ENCODE measurements at regions not wholly inside any gene's neighbourhood (a gene's known extent, or its start where the extent isn't known, plus 50 kb on each side); places are given as distances from the start of the nearest gene placed in this dataset.
A peak's percentile ranks its signal among the peaks of the same experiment; 100 is the strongest.

DNA sequence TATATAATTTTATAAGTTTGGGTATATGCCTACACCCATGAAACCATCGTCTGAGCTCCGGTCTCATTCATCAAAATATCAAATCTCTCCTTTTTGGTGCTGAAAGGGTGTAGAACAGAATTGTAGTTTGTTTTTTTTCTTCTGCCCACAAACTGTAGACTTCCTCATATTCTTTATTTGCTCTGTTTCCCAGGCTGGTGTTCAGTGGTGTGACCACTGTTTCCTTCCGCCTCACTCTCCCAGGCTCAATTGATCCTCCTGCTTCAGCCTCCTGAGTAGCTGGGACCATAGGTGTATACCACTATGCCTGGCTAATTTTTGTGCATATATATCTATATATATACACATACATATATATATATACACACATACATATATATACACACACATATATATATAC is 139.6 kb upstream of the HCRTR2 start:
- no peak for TF ChIP-seq EZH2 (IDR thresholded peaks at IDR 0.05; ENCODE audit: borderline replicate concordance, low read depth, low read length, severe bottlenecking)
- TF ChIP-seq, protein P1, sequence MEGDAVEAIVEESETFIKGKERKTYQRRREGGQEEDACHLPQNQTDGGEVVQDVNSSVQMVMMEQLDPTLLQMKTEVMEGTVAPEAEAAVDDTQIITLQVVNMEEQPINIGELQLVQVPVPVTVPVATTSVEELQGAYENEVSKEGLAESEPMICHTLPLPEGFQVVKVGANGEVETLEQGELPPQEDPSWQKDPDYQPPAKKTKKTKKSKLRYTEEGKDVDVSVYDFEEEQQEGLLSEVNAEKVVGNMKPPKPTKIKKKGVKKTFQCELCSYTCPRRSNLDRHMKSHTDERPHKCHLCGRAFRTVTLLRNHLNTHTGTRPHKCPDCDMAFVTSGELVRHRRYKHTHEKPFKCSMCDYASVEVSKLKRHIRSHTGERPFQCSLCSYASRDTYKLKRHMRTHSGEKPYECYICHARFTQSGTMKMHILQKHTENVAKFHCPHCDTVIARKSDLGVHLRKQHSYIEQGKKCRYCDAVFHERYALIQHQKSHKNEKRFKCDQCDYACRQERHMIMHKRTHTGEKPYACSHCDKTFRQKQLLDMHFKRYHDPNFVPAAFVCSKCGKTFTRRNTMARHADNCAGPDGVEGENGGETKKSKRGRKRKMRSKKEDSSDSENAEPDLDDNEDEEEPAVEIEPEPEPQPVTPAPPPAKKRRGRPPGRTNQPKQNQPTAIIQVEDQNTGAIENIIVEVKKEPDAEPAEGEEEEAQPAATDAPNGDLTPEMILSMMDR (IDR thresholded peaks at IDR 0.05; ENCODE audit: borderline replicate concordance, extremely low read depth, low read length, poor library complexity, severe bottlenecking) = no peak

GRCh38 chr6:55040102-55040848 is 134.0 kb upstream of the HCRTR2 start:
- no peaks in the 10 kb centered on the region for H3K79me2 ChIP-seq (ENCODE audit: insufficient read depth, low read length)

More for the DNA sequence above, 139.6 kb upstream of the HCRTR2 start:
- H3K79me2 ChIP-seq (ENCODE audit: insufficient read depth, low read length) = no peaks in the 10 kb centered on the region
- H3K4me3 ChIP-seq (ENCODE audit: low read depth in 1 of 2, low read length in 2 of 2) = no peak overlapping the region
- no peaks in the 10 kb centered on the region for H3K36me3 ChIP-seq (ENCODE audit: insufficient read depth, low read length)
- no peaks in the 10 kb centered on the region for H3K4me1 ChIP-seq (ENCODE audit: insufficient read depth, low read length)
- H3K27ac ChIP-seq (ENCODE audit: low read length) = no peak overlapping the region
- H4K20me1 ChIP-seq (ENCODE audit: insufficient read depth, low read length) = no peaks in the 10 kb centered on the region
- no peaks in the 10 kb centered on the region for H3K27me3 ChIP-seq (ENCODE audit: insufficient read depth, low read length, poor library complexity)
- H3K9ac ChIP-seq (ENCODE audit: low read depth, low read length) = no peak overlapping the region
- peak; percentile 35 for DNase-seq
- no peak overlapping the region for H2AFZ ChIP-seq (ENCODE audit: low read depth, low read length)
- ATAC-seq (ENCODE audit: insufficient read depth, low read depth) = peak; percentile 72
- no peaks in the 10 kb centered on the region for H3K9me3 ChIP-seq (ENCODE audit: insufficient read depth, low read length, severe bottlenecking)
- no peak overlapping the region for H3K4me2 ChIP-seq (ENCODE audit: insufficient read depth, low read length)

GRCh38 chr6:55046869-55047422 is 127.4 kb upstream of the HCRTR2 start:
- Histone ChIP-seq H3K4me3 (ENCODE audit: low read depth in 1 of 2, low read length in 2 of 2) (no peak overlapping the region), H3K79me2 (ENCODE audit: insufficient read depth, low read length) (no peaks in the 10 kb centered on the region), H3K9me3 (ENCODE audit: insufficient read depth, low read length, severe bottlenecking) (no peaks in the 10 kb centered on the region), H3K9ac (ENCODE audit: low read depth, low read length) (no peak overlapping the region), H4K20me1 (ENCODE audit: insufficient read depth, low read length) (no peaks in the 10 kb centered on the region), H3K4me2 (ENCODE audit: insufficient read depth, low read length) (no peak overlapping the region), H3K27me3 (ENCODE audit: insufficient read depth, low read length, poor library complexity) (no peaks in the 10 kb centered on the region), H3K36me3 (ENCODE audit: insufficient read depth, low read length) (no peaks in the 10 kb centered on the region), H3K4me1 (ENCODE audit: insufficient read depth, low read length) (no peaks in the 10 kb centered on the region), H2AFZ (ENCODE audit: low read depth, low read length) (no peak overlapping the region), H3K27ac (ENCODE audit: low read length) (no peak overlapping the region)
- DNase-seq (no peak), ATAC-seq (ENCODE audit: insufficient read depth, low read depth) (no peak)
- TF ChIP-seq EZH2 (IDR thresholded peaks at IDR 0.05; ENCODE audit: borderline replicate concordance, low read depth, low read length, severe bottlenecking) = no peak
- TF ChIP-seq, protein P1 (IDR thresholded peaks at IDR 0.05; ENCODE audit: borderline replicate concordance, extremely low read depth, low read length, poor library complexity, severe bottlenecking) = no peak

More at GRCh38 chr6:55040102-55040848, 134.0 kb upstream of the HCRTR2 start:
- Histone ChIP-seq H3K4me3 (ENCODE audit: low read depth in 1 of 2, low read length in 2 of 2) (no peak overlapping the region), H3K9me3 (ENCODE audit: insufficient read depth, low read length, severe bottlenecking) (no peaks in the 10 kb centered on the region), H4K20me1 (ENCODE audit: insufficient read depth, low read length) (no peaks in the 10 kb centered on the region), H3K27me3 (ENCODE audit: insufficient read depth, low read length, poor library complexity) (no peaks in the 10 kb centered on the region), H3K4me1 (ENCODE audit: insufficient read depth, low read length) (no peaks in the 10 kb centered on the region), H3K36me3 (ENCODE audit: insufficient read depth, low read length) (no peaks in the 10 kb centered on the region), H3K9ac (ENCODE audit: low read depth, low read length) (no peak overlapping the region), H3K27ac (ENCODE audit: low read length) (no peak overlapping the region), H2AFZ (ENCODE audit: low read depth, low read length) (no peak overlapping the region), H3K4me2 (ENCODE audit: insufficient read depth, low read length) (no peak overlapping the region)
- TF ChIP-seq EZH2 (IDR thresholded peaks at IDR 0.05; ENCODE audit: borderline replicate concordance, low read depth, low read length, severe bottlenecking) = no peak
- TF ChIP-seq, protein P1 (IDR thresholded peaks at IDR 0.05; ENCODE audit: borderline replicate concordance, extremely low read depth, low read length, poor library complexity, severe bottlenecking) = no peak
- DNase-seq (no peak), ATAC-seq (ENCODE audit: insufficient read depth, low read depth) (no peak)

Data from DND-41 (cell line).